ENCODE measurements at regions not wholly inside any gene's neighbourhood (a gene's known extent, or its start where the extent isn't known, plus 50 kb on each side); places are given as distances from the start of the nearest gene placed in this dataset.

- no peak for DNase-seq (ENCODE audit: insufficient read length, low spot score)
- no peak for FAIRE-seq
- TF ChIP-seq POLR2A (IDR thresholded peaks at IDR 0.05; ENCODE audit: low read depth, low read length) (no peak), TAF1 (IDR thresholded peaks at IDR 0.05; ENCODE audit: low read depth, low read length) (no peak), POLR2AphosphoS5 (IDR thresholded peaks at IDR 0.05; ENCODE audit: low read depth, low read length) (no peak), SPI1 (IDR thresholded peaks at IDR 0.05; ENCODE audit: low read depth, low read length) (no peak), PAX5 (IDR thresholded peaks at IDR 0.05; ENCODE audit: insufficient read depth, low read length, severe bottlenecking) (no peak), POU2F2 (IDR thresholded peaks at IDR 0.05; ENCODE audit: low read depth, low read length) (no peak)
Observed at GRCh38 chr3:139770577-139770976, 92.8 kb upstream of the NMNAT3 start.

DNA sequence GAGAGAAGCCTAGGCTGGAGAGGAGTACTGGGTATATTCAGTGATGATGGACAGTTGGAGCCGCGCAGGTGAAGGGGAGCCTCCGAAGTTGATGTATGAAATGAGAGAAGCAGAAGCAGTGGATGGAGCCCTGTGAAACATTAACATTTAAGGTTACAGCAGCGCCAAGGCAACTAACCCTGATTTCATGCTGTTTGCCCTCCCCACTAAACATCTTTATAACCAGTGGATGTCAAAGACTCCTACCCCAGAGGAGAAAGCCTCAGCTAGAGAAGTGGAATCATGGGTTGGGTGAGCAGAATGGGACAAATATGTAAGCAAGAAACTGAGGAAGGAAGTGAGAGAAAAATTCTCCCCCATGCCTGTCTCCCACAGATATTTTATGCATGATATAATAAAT is 92.0 kb upstream of the NMNAT3 start:
- no peak for FAIRE-seq
- no peak for TF ChIP-seq POLR2AphosphoS5 (IDR thresholded peaks at IDR 0.05; ENCODE audit: low read depth, low read length)
- no peak for TF ChIP-seq TAF1 (IDR thresholded peaks at IDR 0.05; ENCODE audit: low read depth, low read length)
- TF ChIP-seq SPI1 (IDR thresholded peaks at IDR 0.05; ENCODE audit: low read depth, low read length), result no peak
- TF ChIP-seq POLR2A (IDR thresholded peaks at IDR 0.05; ENCODE audit: low read depth, low read length), result no peak
- TF ChIP-seq PAX5 (IDR thresholded peaks at IDR 0.05; ENCODE audit: insufficient read depth, low read length, severe bottlenecking), result no peak
- TF ChIP-seq POU2F2 (IDR thresholded peaks at IDR 0.05; ENCODE audit: low read depth, low read length), result no peak
- DNase-seq (ENCODE audit: insufficient read length, low spot score), result no peak

DNA sequence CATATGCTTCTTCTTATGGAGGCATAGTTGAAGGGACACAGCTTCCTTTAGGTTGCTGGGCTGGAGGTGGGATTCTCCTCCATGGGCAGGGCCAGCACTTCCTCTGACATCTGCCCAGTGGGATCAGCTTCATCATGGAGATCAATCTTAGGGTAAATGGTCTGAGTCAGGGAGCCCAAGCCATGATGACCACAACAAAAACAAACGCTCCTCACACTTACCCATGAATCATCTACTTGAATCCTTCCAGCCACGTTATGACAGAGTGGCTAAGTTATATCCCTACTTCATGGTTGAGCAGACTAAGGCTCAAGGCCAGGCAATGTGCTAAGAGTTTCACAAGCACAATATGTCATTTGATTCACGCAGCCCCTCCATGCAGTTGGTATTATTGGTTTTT is 87.2 kb upstream of the NMNAT3 start:
- FAIRE-seq (no peak), DNase-seq (ENCODE audit: insufficient read length, low spot score) (no peak)
- TF ChIP-seq POLR2AphosphoS5 (IDR thresholded peaks at IDR 0.05; ENCODE audit: low read depth, low read length) (no peak), POLR2A (IDR thresholded peaks at IDR 0.05; ENCODE audit: low read depth, low read length) (no peak), PAX5 (IDR thresholded peaks at IDR 0.05; ENCODE audit: insufficient read depth, low read length, severe bottlenecking) (no peak), TAF1 (IDR thresholded peaks at IDR 0.05; ENCODE audit: low read depth, low read length) (no peak), POU2F2 (IDR thresholded peaks at IDR 0.05; ENCODE audit: low read depth, low read length) (no peak), SPI1 (IDR thresholded peaks at IDR 0.05; ENCODE audit: low read depth, low read length) (no peak)

DNA sequence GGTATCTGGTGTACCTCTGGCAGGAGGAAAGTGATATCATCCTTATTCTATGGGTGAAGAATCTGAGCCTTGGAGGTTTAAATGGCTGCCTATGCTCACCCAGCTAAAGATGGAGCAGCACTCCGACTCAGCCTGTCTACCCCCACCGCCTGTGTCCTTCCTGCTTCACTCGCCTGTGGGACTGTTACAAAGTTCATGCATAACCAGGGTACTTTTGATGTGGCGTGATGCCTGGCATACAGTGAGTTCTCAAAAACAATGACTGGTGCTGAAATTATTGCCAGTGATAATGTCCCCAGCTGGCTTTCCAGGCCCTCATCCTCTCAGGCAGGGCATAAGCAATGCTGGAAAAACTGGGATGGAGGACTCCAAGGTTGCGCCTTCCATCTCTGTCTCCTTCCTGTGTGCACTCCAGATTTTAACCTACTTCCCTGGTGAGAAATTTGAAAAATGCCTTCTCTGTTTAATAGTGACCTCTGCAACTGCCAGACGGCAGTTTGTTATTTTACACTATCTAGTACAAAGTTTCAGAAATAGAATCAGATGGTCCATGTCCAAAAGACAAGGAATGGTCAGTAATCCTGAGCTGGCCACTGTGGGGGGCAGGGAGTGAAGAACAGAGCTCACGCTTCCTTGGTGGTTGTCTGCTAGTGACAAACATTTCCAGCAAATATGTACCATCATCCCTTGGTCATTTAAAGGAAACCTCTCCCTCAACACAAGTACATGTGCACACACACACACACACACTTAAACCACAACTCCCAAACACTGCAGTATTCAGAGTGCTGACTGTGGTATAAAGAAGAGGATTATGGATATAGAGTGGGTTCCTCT is 86.5 kb upstream of the NMNAT3 start:
- TF ChIP-seq PAX5 (IDR thresholded peaks at IDR 0.05; ENCODE audit: insufficient read depth, low read length, severe bottlenecking) (no peak), POLR2AphosphoS5 (IDR thresholded peaks at IDR 0.05; ENCODE audit: low read depth, low read length) (no peak), SPI1 (IDR thresholded peaks at IDR 0.05; ENCODE audit: low read depth, low read length) (no peak), POLR2A (IDR thresholded peaks at IDR 0.05; ENCODE audit: low read depth, low read length) (no peak), TAF1 (IDR thresholded peaks at IDR 0.05; ENCODE audit: low read depth, low read length) (no peak), POU2F2 (IDR thresholded peaks at IDR 0.05; ENCODE audit: low read depth, low read length) (no peak)
- FAIRE-seq (no peak), DNase-seq (ENCODE audit: insufficient read length, low spot score) (no peak)

- DNase-seq (ENCODE audit: insufficient read length, low spot score) (no peak), FAIRE-seq (no peak)
- TF ChIP-seq POLR2AphosphoS5 (IDR thresholded peaks at IDR 0.05; ENCODE audit: low read depth, low read length) (no peak), POLR2A (IDR thresholded peaks at IDR 0.05; ENCODE audit: low read depth, low read length) (no peak), TAF1 (IDR thresholded peaks at IDR 0.05; ENCODE audit: low read depth, low read length) (no peak), PAX5 (IDR thresholded peaks at IDR 0.05; ENCODE audit: insufficient read depth, low read length, severe bottlenecking) (no peak), POU2F2 (IDR thresholded peaks at IDR 0.05; ENCODE audit: low read depth, low read length) (no peak), SPI1 (IDR thresholded peaks at IDR 0.05; ENCODE audit: low read depth, low read length) (no peak)
Observed at GRCh38 chr3:139762302-139762701, 84.5 kb upstream of the NMNAT3 start.

DNA sequence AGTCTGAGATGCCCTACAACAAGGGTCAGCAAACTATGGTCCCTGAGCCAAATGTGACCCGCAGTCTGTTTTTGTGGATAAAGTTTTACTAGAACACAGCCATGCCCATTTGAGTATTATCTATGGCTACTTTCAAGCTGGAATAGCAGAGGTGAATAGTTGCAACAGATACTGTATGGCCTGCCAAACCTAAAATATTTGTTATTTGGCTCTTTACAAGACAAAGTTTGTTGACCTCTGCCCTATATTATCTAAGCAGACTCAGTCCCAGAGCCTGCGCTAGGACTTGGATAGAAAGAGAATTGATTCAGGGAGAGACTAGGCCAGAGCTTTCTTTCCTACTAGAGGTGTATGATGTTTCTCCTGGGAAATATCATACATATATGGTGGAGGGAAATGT is 81.7 kb upstream of the NMNAT3 start:
- DNase-seq (ENCODE audit: insufficient read length, low spot score), result no peak
- FAIRE-seq, result no peak
- no peak for TF ChIP-seq POLR2AphosphoS5 (IDR thresholded peaks at IDR 0.05; ENCODE audit: low read depth, low read length)
- TF ChIP-seq PAX5 (IDR thresholded peaks at IDR 0.05; ENCODE audit: insufficient read depth, low read length, severe bottlenecking), result no peak
- TF ChIP-seq POU2F2 (IDR thresholded peaks at IDR 0.05; ENCODE audit: low read depth, low read length), result no peak
- no peak for TF ChIP-seq TAF1 (IDR thresholded peaks at IDR 0.05; ENCODE audit: low read depth, low read length)
- no peak for TF ChIP-seq SPI1 (IDR thresholded peaks at IDR 0.05; ENCODE audit: low read depth, low read length)
- no peak for TF ChIP-seq POLR2A (IDR thresholded peaks at IDR 0.05; ENCODE audit: low read depth, low read length)

- no peak for TF ChIP-seq TAF1 (IDR thresholded peaks at IDR 0.05; ENCODE audit: low read depth, low read length)
- no peak for TF ChIP-seq POU2F2 (IDR thresholded peaks at IDR 0.05; ENCODE audit: low read depth, low read length)
- no peak for TF ChIP-seq POLR2AphosphoS5 (IDR thresholded peaks at IDR 0.05; ENCODE audit: low read depth, low read length)
- TF ChIP-seq SPI1 (IDR thresholded peaks at IDR 0.05; ENCODE audit: low read depth, low read length), result no peak
- TF ChIP-seq POLR2A (IDR thresholded peaks at IDR 0.05; ENCODE audit: low read depth, low read length), result no peak
- TF ChIP-seq PAX5 (IDR thresholded peaks at IDR 0.05; ENCODE audit: insufficient read depth, low read length, severe bottlenecking), result no peak
- FAIRE-seq, result no peak
- no peak for DNase-seq (ENCODE audit: insufficient read length, low spot score)
Observed at GRCh38 chr3:139758654-139759291, 81.0 kb upstream of the NMNAT3 start.

DNA sequence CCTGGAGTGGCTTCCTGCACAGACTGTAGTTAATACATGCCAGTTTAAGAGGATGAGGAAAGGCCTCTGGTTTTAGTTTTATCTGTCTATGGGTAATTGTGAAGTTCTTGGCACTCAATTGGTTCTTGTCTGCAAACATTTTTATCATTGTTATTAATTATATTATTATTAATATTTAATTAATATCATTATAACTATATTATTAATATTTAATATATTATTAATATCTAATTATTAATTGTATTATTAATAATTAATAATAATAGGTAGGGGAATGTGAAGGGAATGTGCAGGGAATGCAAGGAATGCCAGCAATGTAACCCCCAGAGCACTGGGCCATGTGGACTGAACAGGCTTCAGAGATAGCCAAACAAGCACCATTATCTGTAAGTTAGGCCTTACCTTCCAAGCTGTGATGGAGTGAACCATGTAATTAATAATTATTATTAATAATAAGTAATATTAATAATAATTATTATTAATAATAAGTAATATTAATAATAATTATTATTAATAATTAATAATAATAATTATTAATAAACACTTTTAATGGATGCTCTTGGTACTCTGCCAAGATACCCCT is 79.8 kb upstream of the NMNAT3 start:
- TF ChIP-seq TAF1 (IDR thresholded peaks at IDR 0.05; ENCODE audit: low read depth, low read length), result no peak
- no peak for TF ChIP-seq POLR2AphosphoS5 (IDR thresholded peaks at IDR 0.05; ENCODE audit: low read depth, low read length)
- no peak for TF ChIP-seq SPI1 (IDR thresholded peaks at IDR 0.05; ENCODE audit: low read depth, low read length)
- TF ChIP-seq PAX5 (IDR thresholded peaks at IDR 0.05; ENCODE audit: insufficient read depth, low read length, severe bottlenecking), result no peak
- no peak for TF ChIP-seq POLR2A (IDR thresholded peaks at IDR 0.05; ENCODE audit: low read depth, low read length)
- no peak for TF ChIP-seq POU2F2 (IDR thresholded peaks at IDR 0.05; ENCODE audit: low read depth, low read length)
- DNase-seq (ENCODE audit: insufficient read length, low spot score) (no peak), FAIRE-seq (no peak)

DNA sequence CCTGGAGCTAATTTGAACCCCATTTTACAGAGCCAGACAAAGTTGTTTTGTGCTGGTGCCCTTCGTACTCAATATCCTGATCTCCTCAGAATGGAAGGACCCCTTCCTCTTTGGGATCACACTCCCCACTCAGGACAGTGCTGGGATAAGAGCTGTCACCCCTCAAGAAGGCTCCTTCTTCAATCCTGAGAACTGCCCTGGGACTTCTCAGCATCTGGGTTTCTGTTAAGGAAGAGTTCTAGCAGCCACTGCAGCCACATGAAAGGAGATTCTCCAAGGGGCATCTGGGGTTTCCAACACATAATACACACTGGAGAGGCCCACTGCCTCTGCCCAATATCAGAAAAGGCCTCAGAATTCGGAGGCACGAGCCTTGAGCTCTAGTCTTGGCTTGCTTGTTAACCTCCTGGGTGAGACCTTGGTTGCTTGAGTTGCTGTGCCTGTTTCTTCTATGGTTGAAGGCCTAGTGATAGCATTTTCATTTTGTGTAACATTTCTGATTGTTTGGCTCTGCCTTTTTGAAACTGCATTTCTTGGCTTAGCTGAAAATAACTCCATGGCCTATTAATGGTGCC is 78.8 kb upstream of the NMNAT3 start:
- FAIRE-seq (no peak), DNase-seq (ENCODE audit: insufficient read length, low spot score) (no peak)
- TF ChIP-seq SPI1 (IDR thresholded peaks at IDR 0.05; ENCODE audit: low read depth, low read length) (no peak), TAF1 (IDR thresholded peaks at IDR 0.05; ENCODE audit: low read depth, low read length) (no peak), PAX5 (IDR thresholded peaks at IDR 0.05; ENCODE audit: insufficient read depth, low read length, severe bottlenecking) (no peak), POU2F2 (IDR thresholded peaks at IDR 0.05; ENCODE audit: low read depth, low read length) (no peak), POLR2A (IDR thresholded peaks at IDR 0.05; ENCODE audit: low read depth, low read length) (no peak), POLR2AphosphoS5 (IDR thresholded peaks at IDR 0.05; ENCODE audit: low read depth, low read length) (no peak)

Data from GM12891 (cell line).